ENCODE measurements at regions not wholly inside any gene's neighbourhood (a gene's known extent, or its start where the extent isn't known, plus 50 kb on each side); places are given as distances from the start of the nearest gene placed in this dataset.

- no peak for ATAC-seq
- Histone ChIP-seq H3K4me3 (no peak overlapping the region), H3K9me1 (ENCODE audit: control insufficient read depth, insufficient read depth, low read length) (no peaks in the 10 kb centered on the region), H3K79me2 (ENCODE audit: control insufficient read depth, insufficient read depth, low read length) (no peaks in the 10 kb centered on the region), H3K27me3 (ENCODE audit: control insufficient read depth in 2 of 2, insufficient read depth in 2 of 2, low read length in 2 of 2) (peaks cover 6 to 20% of the 10 kb centered on the region in 2 experiments), H3K4me1 (replicated peaks in 1 of 2; ENCODE audit: control insufficient read depth in 2 of 2, insufficient read depth in 2 of 2, low read length in 2 of 2) (no peaks in the 10 kb centered on the region), H3K9ac (ENCODE audit: insufficient read depth in 1 of 2, low read depth in 2 of 2, low read length in 2 of 2) (no peak overlapping the region), H3K36me3 (ENCODE audit: control insufficient read depth, insufficient read depth, low read length) (no peaks in the 10 kb centered on the region), H2AFZ (ENCODE audit: low read depth, low read length) (no peak overlapping the region), H3K4me2 (ENCODE audit: insufficient read depth, low read length) (no peak overlapping the region), H3K27ac (ENCODE audit: extremely low read depth, low read depth, low read length) (no peak overlapping the region), H4K20me1 (replicated peaks; ENCODE audit: control insufficient read depth, insufficient read depth, low read length) (no peaks in the 10 kb centered on the region), H3K9me3 (replicated peaks; ENCODE audit: control insufficient read depth, insufficient read depth, low read depth, low read length) (no peaks in the 10 kb centered on the region)
- under 1% methylated on average over 5 of the region's 5 CpGs for WGBS (ENCODE audit: insufficient coverage, low coverage, missing lambda C conversion rate)
- no TSS peak for BruUV-seq (replicated peaks)
- CTCF ChIA-PET (ENCODE audit: low intra/inter-chr PET ratio), result no interaction called here
- intact Hi-C loops (cut with micrococcal nuclease) (no loop called here), in situ Hi-C loops (cut with MboI) (no loop called here)
- POLR2A ChIA-PET, result interaction anchor here (0.7 kb wide), 1 partner anchor 8 kb away, joined by 3 read pairs; no protein-coding TSS in a partner anchor
- TF ChIP-seq RNF219 (CRISPR knock-in tag; IDR thresholded peaks at IDR 0.05), result no peak
- DNase-seq (ENCODE audit: extremely low read depth in 1 of 4, low spot score in 3 of 4), result no peak
- no peak for FAIRE-seq
Measured at GRCh38 chr6:11639376-11640235, 102.1 kb downstream of the TMEM170B start.

- H3K36me3 ChIP-seq (ENCODE audit: control insufficient read depth, insufficient read depth, low read length), result no peaks in the 10 kb centered on the region
- no peak for FAIRE-seq
- BruUV-seq (replicated peaks), result no TSS peak
- peaks cover 9 to 25% of the 10 kb centered on the region in 2 experiments for H3K27me3 ChIP-seq (ENCODE audit: control insufficient read depth in 2 of 2, insufficient read depth in 2 of 2, low read length in 2 of 2)
- in situ Hi-C loops (cut with MboI), result no loop called here
- no peaks in the 10 kb centered on the region for H3K9me1 ChIP-seq (ENCODE audit: control insufficient read depth, insufficient read depth, low read length)
- no peak overlapping the region for H3K4me2 ChIP-seq (ENCODE audit: insufficient read depth, low read length)
- H3K4me3 ChIP-seq, result no peak overlapping the region
- H3K27ac ChIP-seq (ENCODE audit: extremely low read depth, low read depth, low read length), result no peak overlapping the region
- intact Hi-C loops (cut with micrococcal nuclease), result no loop called here
- DNase-seq (ENCODE audit: extremely low read depth in 1 of 4, low spot score in 3 of 4), result no peak
- ATAC-seq, result no peak
- H3K4me1 ChIP-seq (replicated peaks in 1 of 2; ENCODE audit: control insufficient read depth in 2 of 2, insufficient read depth in 2 of 2, low read length in 2 of 2), result no peaks in the 10 kb centered on the region
- ChIA-PET CTCF (ENCODE audit: low intra/inter-chr PET ratio) (no interaction called here), POLR2A (no interaction called here)
- no peak overlapping the region for H2AFZ ChIP-seq (ENCODE audit: low read depth, low read length)
- H3K79me2 ChIP-seq (ENCODE audit: control insufficient read depth, insufficient read depth, low read length), result no peaks in the 10 kb centered on the region
- no peak overlapping the region for H3K9ac ChIP-seq (ENCODE audit: insufficient read depth in 1 of 2, low read depth in 2 of 2, low read length in 2 of 2)
- WGBS (ENCODE audit: insufficient coverage, low coverage, missing lambda C conversion rate), result 0% methylated on average over 1 of the region's 1 CpG
- H3K9me3 ChIP-seq (replicated peaks; ENCODE audit: control insufficient read depth, insufficient read depth, low read depth, low read length), result no peaks in the 10 kb centered on the region
- no peaks in the 10 kb centered on the region for H4K20me1 ChIP-seq (replicated peaks; ENCODE audit: control insufficient read depth, insufficient read depth, low read length)
- TF ChIP-seq RB1 (IDR thresholded peaks at IDR 0.05; ENCODE audit: low read depth) (no peak), MAFF (IDR thresholded peaks at IDR 0.05; ENCODE audit: low read length) (no peak), ZBTB49 (CRISPR knock-in tag; IDR thresholded peaks at IDR 0.05; ENCODE audit: borderline replicate concordance) (no peak), CREB5 (CRISPR knock-in tag; IDR thresholded peaks at IDR 0.05) (no peak), MBD1 (CRISPR knock-in tag; IDR thresholded peaks at IDR 0.05) (no peak)
Measured at GRCh38 chr6:11640486-11640885, 102.9 kb downstream of the TMEM170B start.

Measured in K562 (cell line).